CD4-positive, alpha-beta T cell treated with Interleukin-12 subunit alpha and Interleukin-12 subunit beta, for 1 hour (primary cell): ENCODE measurements at regions not wholly inside any gene's neighbourhood (a gene's known extent, or its start where the extent isn't known, plus 50 kb on each side); places are given as distances from the start of the nearest gene placed in this dataset.

ENCODE experiments used
- DNase-seq: peaks from one replicate; pipeline ENCODE4 v3.0.0-alpha.2; 2020

GRCh38 chr5:174236070-174236469, 190.6 kb downstream of the NSG2 start:
- no peak for DNase-seq

GRCh38 chr5:174239718-174240117, 194.2 kb downstream of the NSG2 start:
- no peak for DNase-seq

GRCh38 chr5:174242573-174242972, 197.1 kb downstream of the NSG2 start:
- DNase-seq: no peak

GRCh38 chr5:174243904-174244303, 198.4 kb downstream of the NSG2 start:
- no peak for DNase-seq

GRCh38 chr5:174245516-174246075, 200.1 kb downstream of the NSG2 start:
- DNase-seq: no peak

GRCh38 chr5:174246743-174247142, 201.2 kb downstream of the NSG2 start:
- DNase-seq: no peak

- no peak for DNase-seq
Measured at GRCh38 chr5:174247301-174247700, 201.8 kb downstream of the NSG2 start.

- DNase-seq: no peak
Measured at GRCh38 chr5:174251305-174252000, 205.9 kb downstream of the NSG2 start.

GRCh38 chr5:174252121-174252520, 206.6 kb downstream of the NSG2 start:
- DNase-seq: no peak

- DNase-seq: no peak
Measured at GRCh38 chr5:174259696-174260420, 214.4 kb downstream of the NSG2 start.

GRCh38 chr5:174271316-174271715, 225.8 kb downstream of the NSG2 start:
- no peak for DNase-seq

- DNase-seq: no peak
Measured at GRCh38 chr5:174272671-174273070, 227.2 kb downstream of the NSG2 start.

GRCh38 chr5:174273325-174273724, 227.8 kb downstream of the NSG2 start:
- DNase-seq: no peak

GRCh38 chr5:174275959-174276358, 230.5 kb downstream of the NSG2 start:
- no peak for DNase-seq

- DNase-seq: no peak
Measured at GRCh38 chr5:174281089-174281760, 235.7 kb downstream of the NSG2 start.

GRCh38 chr5:174281855-174282254, 236.3 kb downstream of the NSG2 start:
- no peak for DNase-seq

- DNase-seq: no peak
Measured at GRCh38 chr5:174282391-174282790, 236.9 kb downstream of the NSG2 start.

- DNase-seq: no peak
Measured at GRCh38 chr5:174283211-174284005, 237.9 kb downstream of the NSG2 start.

- no peak for DNase-seq
Measured at GRCh38 chr5:174284873-174285272, 239.4 kb downstream of the NSG2 start.

- no peak for DNase-seq
Measured at GRCh38 chr5:174287761-174288160, 242.3 kb downstream of the NSG2 start.

- DNase-seq: no peak
Measured at GRCh38 chr5:174288439-174288838, 242.9 kb downstream of the NSG2 start.

- DNase-seq: no peak
Measured at GRCh38 chr5:174291162-174291561, 245.7 kb downstream of the NSG2 start.

GRCh38 chr5:174292348-174292747, 246.8 kb downstream of the NSG2 start:
- DNase-seq: no peak
